ENCODE measurements at regions not wholly inside any gene's neighbourhood (a gene's known extent, or its start where the extent isn't known, plus 50 kb on each side); places are given as distances from the start of the nearest gene placed in this dataset.
"Not testable (repeated sequence)": the region's sequence is repeated elsewhere in the genome, so short reads cannot be mapped to it uniquely, and the experiment has no call there.

DNA sequence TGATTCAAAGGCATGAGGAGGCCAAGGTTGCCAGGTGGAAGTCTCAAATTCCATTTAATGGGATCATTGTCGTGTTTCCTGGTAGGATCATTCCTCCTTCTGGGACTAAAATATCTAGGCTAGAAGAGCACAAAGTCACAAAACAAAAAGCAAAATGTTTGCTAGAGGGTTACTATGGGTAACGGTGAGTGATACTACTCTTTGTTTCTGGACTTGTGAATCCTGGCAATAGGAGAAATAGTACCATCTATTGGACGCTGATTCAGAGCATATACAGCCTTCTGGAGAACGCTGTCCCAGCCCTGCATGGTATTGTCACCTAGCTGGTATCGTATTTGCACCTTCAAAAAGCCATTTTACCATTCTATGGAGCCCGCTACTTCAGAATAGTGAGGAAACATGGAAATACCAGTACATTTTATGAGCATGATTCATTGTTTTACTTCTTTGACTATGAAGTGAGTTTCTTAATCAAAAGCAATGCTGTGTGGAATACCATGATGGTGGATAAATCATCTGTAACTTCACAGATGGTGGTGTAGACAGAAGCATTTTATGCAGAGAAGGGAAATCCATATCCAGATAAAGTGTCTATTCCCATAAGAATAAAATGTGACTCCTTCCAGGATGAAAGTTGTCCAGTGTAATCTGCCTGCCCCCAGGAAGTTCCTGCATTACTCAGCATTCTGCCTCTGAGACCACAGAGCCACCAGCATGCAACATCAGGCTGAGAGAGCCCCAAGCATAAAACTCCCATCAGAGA, 361.0 kb downstream of the ETV1 start:
- H3K9me3 ChIP-seq (ENCODE audit: insufficient read depth, low read depth): no peaks in the 10 kb centered on the region
- TF ChIP-seq CTCF (conservative IDR thresholded peaks at IDR 0.05) (no peak), EZH2 (IDR thresholded peaks at IDR 0.05; ENCODE audit: low read depth) (no peak)
- no peak overlapping the region for H3K4me2 ChIP-seq
- intact Hi-C loops (cut with micrococcal nuclease; ENCODE audit: unreplicated experiment): no loop called here
- no peaks in the 10 kb centered on the region for H3K27me3 ChIP-seq (ENCODE audit: insufficient read depth, low read depth)
- H3F3A ChIP-seq (ENCODE audit: insufficient read depth, low read depth): no peaks in the 10 kb centered on the region
- H2AFZ ChIP-seq: no peak overlapping the region; the same call in 1 of the 2 replicates
- H3K4me3 ChIP-seq: no peak overlapping the region
- no TSS peak for BruUV-seq (replicated peaks)
- no peaks in the 10 kb centered on the region for H3K4me1 ChIP-seq (replicated peaks; ENCODE audit: insufficient read depth)
- H3K36me3 ChIP-seq (ENCODE audit: low read depth): no peaks in the 10 kb centered on the region
- H3K27ac ChIP-seq: no peak overlapping the region
- no peak for DNase-seq
- H4K20me1 ChIP-seq (ENCODE audit: insufficient read depth): no peaks in the 10 kb centered on the region
- H3K79me2 ChIP-seq (ENCODE audit: low read depth): no peaks in the 10 kb centered on the region
- ChIA-PET CTCF (no interaction called here), POLR2A (ENCODE audit: unreplicated experiment) (no interaction called here)
- H3K9me2 ChIP-seq (ENCODE audit: insufficient read depth): no peaks in the 10 kb centered on the region

DNA sequence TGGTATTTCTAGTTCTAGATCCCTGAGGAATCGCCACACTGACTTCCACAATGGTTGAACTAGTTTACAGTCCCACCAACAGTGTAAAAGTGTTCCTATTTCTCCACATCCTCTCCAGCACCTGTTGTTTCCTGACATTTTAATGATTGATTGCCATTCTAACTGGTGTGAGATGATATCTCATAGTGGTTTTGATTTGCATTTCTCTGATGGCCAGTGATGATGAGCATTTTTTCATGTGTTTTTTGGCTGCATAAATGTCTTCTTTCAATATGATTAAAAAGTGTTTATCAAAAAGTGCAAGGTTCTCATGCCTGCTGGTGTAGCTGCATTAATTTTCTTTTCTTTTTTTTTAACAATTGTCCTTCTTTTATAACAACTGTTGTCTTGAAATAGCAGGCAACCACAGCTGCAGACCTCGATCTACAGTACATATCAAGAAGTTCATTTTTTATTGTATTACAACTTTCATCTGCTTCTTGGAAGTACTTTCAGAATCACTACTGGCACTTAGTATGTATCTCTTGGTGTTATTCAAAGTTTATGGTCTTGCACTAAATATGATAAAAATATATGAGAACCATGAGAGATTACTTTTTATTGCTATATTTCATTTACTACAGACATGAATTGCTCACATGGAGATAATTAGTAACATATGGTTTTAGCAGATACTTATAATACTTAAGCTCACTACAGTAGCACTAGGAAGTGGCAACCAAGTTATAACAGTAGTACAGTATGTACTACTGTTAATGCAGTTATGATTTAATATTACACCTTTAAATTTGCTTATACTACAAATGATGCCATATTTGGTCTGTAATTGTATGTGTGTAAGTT, 358.0 kb downstream of the ETV1 start:
- H3K27me3 ChIP-seq (ENCODE audit: insufficient read depth, low read depth); H3K79me2 ChIP-seq (ENCODE audit: low read depth); POLR2A ChIA-PET (ENCODE audit: unreplicated experiment); H3K27ac ChIP-seq; H3K4me1 ChIP-seq (replicated peaks; ENCODE audit: insufficient read depth); H3K9me2 ChIP-seq (ENCODE audit: insufficient read depth); DNase-seq; H3K36me3 ChIP-seq (ENCODE audit: low read depth); H3F3A ChIP-seq (ENCODE audit: insufficient read depth, low read depth); intact Hi-C loops (cut with micrococcal nuclease; ENCODE audit: unreplicated experiment); H3K4me2 ChIP-seq; H2AFZ ChIP-seq; H3K4me3 ChIP-seq; CTCF ChIA-PET; H3K9me3 ChIP-seq (ENCODE audit: insufficient read depth, low read depth); BruUV-seq (replicated peaks); H4K20me1 ChIP-seq (ENCODE audit: insufficient read depth): not testable (repeated sequence)

DNA sequence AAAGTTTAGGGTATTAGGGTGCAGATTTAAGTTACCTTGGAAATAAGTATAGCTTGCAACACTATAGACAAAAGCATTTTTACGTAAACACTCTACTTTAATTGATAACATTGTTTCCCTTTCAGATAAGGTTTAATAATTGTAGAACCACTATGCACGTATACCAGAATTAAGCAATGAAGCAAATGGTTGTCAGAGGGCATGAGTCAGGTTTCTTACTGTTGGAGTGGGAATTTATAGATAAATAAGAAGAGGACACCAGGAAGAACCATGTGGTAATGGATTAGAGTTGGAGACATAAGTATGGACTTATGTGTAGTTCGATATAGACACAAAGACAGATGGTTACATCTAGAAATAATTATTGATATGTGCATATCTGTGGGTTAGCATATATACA, 355.6 kb downstream of the ETV1 start:
- Histone ChIP-seq H4K20me1 (ENCODE audit: insufficient read depth) (no peaks in the 10 kb centered on the region; the same call in 1 of the 2 replicates), H3K27ac (no peak overlapping the region), H3K4me1 (replicated peaks; ENCODE audit: insufficient read depth) (no peaks in the 10 kb centered on the region), H3K4me2 (no peak overlapping the region), H3K27me3 (ENCODE audit: insufficient read depth, low read depth) (no peaks in the 10 kb centered on the region), H3K9me2 (ENCODE audit: insufficient read depth) (no peaks in the 10 kb centered on the region), H3K4me3 (no peak overlapping the region), H3K9me3 (ENCODE audit: insufficient read depth, low read depth) (no peaks in the 10 kb centered on the region), H3K36me3 (ENCODE audit: low read depth) (no peaks in the 10 kb centered on the region), H3K79me2 (ENCODE audit: low read depth) (no peaks in the 10 kb centered on the region), H2AFZ (no peak overlapping the region), H3F3A (ENCODE audit: insufficient read depth, low read depth) (no peaks in the 10 kb centered on the region)
- TF ChIP-seq EZH2 (IDR thresholded peaks at IDR 0.05; ENCODE audit: low read depth): no peak
- no peak for TF ChIP-seq CTCF (conservative IDR thresholded peaks at IDR 0.05)
- no peak for DNase-seq
- ChIA-PET CTCF (no interaction called here), POLR2A (ENCODE audit: unreplicated experiment) (no interaction called here)
- intact Hi-C loops (cut with micrococcal nuclease; ENCODE audit: unreplicated experiment): no loop called here
- BruUV-seq (replicated peaks): no TSS peak

All from PC-9 (cell line).